H1 (cell line): ENCODE measurements at regions not wholly inside any gene's neighbourhood (a gene's known extent, or its start where the extent isn't known, plus 50 kb on each side); places are given as distances from the start of the nearest gene placed in this dataset.

Source experiments
- CTCF ChIA-PET: fragments of 300-600 bp; sonication (Branson Sonifier 250); formaldehyde crosslinking; loops from one replicate; lab custom pipeline; 2021; ENCODE audit not compliant: partially characterized antibody; lab: Charles Lee
- POLR2A ChIA-PET: fragments of 300-600 bp; sonication (Branson Sonifier 250); formaldehyde crosslinking; loops from one replicate; lab custom pipeline; 2021; ENCODE audit warnings: inconsistent platforms; ENCODE audit not compliant: partially characterized antibody; lab: Charles Lee
- DNase-seq, 2 experiments: peaks; one replicate each; pipeline versions ENCODE4 v3.0.0 to v3.0.0-alpha.2; 2010 to 2022; ENCODE audit warnings: low spot score in 2 of 2, low read depth in 1 of 2, mixed read lengths in 1 of 2
- FAIRE-seq: peaks from 2 replicates; lab custom pipeline; 2011; peaks lifted over from hg19 to GRCh38; lab: Jason Lieb, UNC
- H2AFZ ChIP-seq: 2 replicates; pipeline ENCODE4 v1.8.1; 2012; ENCODE audit warnings: low read length, inconsistent platforms
- H2AK5ac ChIP-seq: 2 replicates; pipeline ENCODE4 v1.6.1; 2013; ENCODE audit warnings: low read depth, low read length
- H2BK120ac ChIP-seq: replicated peaks from 2 replicates; pipeline ENCODE3; 2013; ENCODE audit warnings: low read depth, low read length, inconsistent platforms
- H2BK12ac ChIP-seq: 2 replicates; pipeline ENCODE4 v1.6.1; 2013; ENCODE audit warnings: low read depth, low read length
- H2BK15ac ChIP-seq: 2 replicates; pipeline ENCODE4 v1.6.1; 2013; ENCODE audit warnings: low read length
- H2BK20ac ChIP-seq: 2 replicates; pipeline ENCODE4 v1.6.1; 2013; ENCODE audit warnings: low read length
- H2BK5ac ChIP-seq: 2 replicates; pipeline ENCODE4 v1.6.1; 2013; ENCODE audit warnings: low read depth, low read length
- H3K14ac ChIP-seq: 2 replicates; pipeline ENCODE4 v1.6.1; 2013; ENCODE audit warnings: inconsistent platforms; ENCODE audit not compliant: insufficient read length
- H3K18ac ChIP-seq: 2 replicates; pipeline ENCODE4 v1.6.1; 2013; ENCODE audit warnings: low read length; ENCODE audit errors: extremely low read depth
- H3K23ac ChIP-seq: 2 replicates; pipeline ENCODE4 v1.6.1; 2013; ENCODE audit warnings: inconsistent platforms; ENCODE audit not compliant: insufficient read length
- H3K23me2 ChIP-seq: 2 replicates; pipeline ENCODE4 v1.6.1; 2013; ENCODE audit warnings: low read depth, low read length
- H3K27ac ChIP-seq: 2 replicates; pipeline ENCODE4 v1.6.1; 2011; ENCODE audit warnings: low read depth, low read length, inconsistent platforms
- H3K27me3 ChIP-seq, 4 experiments: replicated peaks in 1 of 4; 1 replicate in 1 of 4; 2 replicates in 3 of 4; pipeline versions ENCODE4 v1.6.1 to v1.8.1; 2011 to 2013; ENCODE audit warnings: low read length in 3 of 4, mild to moderate bottlenecking in 3 of 4, inconsistent platforms in 2 of 4, mixed read lengths in 2 of 4, moderate library complexity in 1 of 4; ENCODE audit not compliant: control insufficient read depth in 3 of 4, insufficient read depth in 3 of 4; ENCODE audit errors: extremely low read depth in 1 of 4
- H3K36me3 ChIP-seq, 4 experiments: 2 replicates each; pipeline versions ENCODE4 v1.6.1 to v1.8.1; 2011 to 2013; ENCODE audit warnings: mild to moderate bottlenecking in 4 of 4, low read length in 3 of 4, moderate library complexity in 2 of 4, control low read depth in 1 of 4, inconsistent platforms in 1 of 4; ENCODE audit not compliant: insufficient read depth in 4 of 4, control insufficient read depth in 2 of 4
- H3K4ac ChIP-seq: replicated peaks from 2 replicates; pipeline ENCODE3; 2013; ENCODE audit warnings: low read length, low read depth, mixed read lengths, inconsistent platforms; ENCODE audit not compliant: insufficient read length
- H3K4me1 ChIP-seq, 4 experiments: replicated peaks in 1 of 4; 1 replicate in 1 of 4; 2 replicates in 3 of 4; pipeline versions ENCODE4 v1.6.1 to v1.8.1; 2011 to 2013; ENCODE audit warnings: low read length in 3 of 4, inconsistent platforms in 2 of 4, mixed read lengths in 1 of 4; ENCODE audit not compliant: insufficient read depth in 4 of 4, control insufficient read depth in 3 of 4
- H3K4me2 ChIP-seq, 2 experiments: 2 replicates each; pipeline versions ENCODE4 v1.6.1 to v1.8.1; 2011 to 2013; ENCODE audit warnings: low read depth in 2 of 2, low read length in 2 of 2, control low read depth in 1 of 2, inconsistent platforms in 1 of 2, mild to moderate bottlenecking in 1 of 2; ENCODE audit not compliant: insufficient read depth in 1 of 2
- H3K4me3 ChIP-seq, 4 experiments: fragments of 200-600, 300-600 bp in 1 of 4; sonication (generic), shearing (Covaris generic), sonication (Bioruptor Twin) in 1 of 4; 2 replicates each; pipeline versions ENCODE4 v1.5.1 to v1.8.1; 2011 to 2016; ENCODE audit warnings: low read length in 4 of 4, low read depth in 3 of 4, control low read depth in 2 of 4, inconsistent platforms in 2 of 4, mild to moderate bottlenecking in 2 of 4, mixed read lengths in 1 of 4, moderate library complexity in 1 of 4; ENCODE audit not compliant: insufficient read depth in 2 of 4; ENCODE audit errors: extremely low read depth in 1 of 4
- H3K56ac ChIP-seq: replicated peaks from 2 replicates; pipeline ENCODE3; 2013; ENCODE audit warnings: low read depth, mild to moderate bottlenecking, mixed read lengths, low read length, inconsistent platforms; ENCODE audit not compliant: insufficient read length
- H3K79me1 ChIP-seq: 2 replicates; pipeline ENCODE4 v1.6.1; 2013; ENCODE audit warnings: low read depth, low read length, control low read depth
- H3K79me2 ChIP-seq, 2 experiments: 2 replicates each; pipeline versions ENCODE4 v1.6.1 to v1.8.1; 2012 to 2013; ENCODE audit warnings: low read length in 2 of 2, mild to moderate bottlenecking in 2 of 2, inconsistent platforms in 1 of 2; ENCODE audit not compliant: insufficient read depth in 2 of 2, control insufficient read depth in 1 of 2
- H3K9ac ChIP-seq, 4 experiments: replicated peaks in 1 of 4; 1 replicate in 1 of 4; 2 replicates in 3 of 4; pipeline versions ENCODE4 v1.6.1 to v1.8.1; 2011 to 2013; ENCODE audit warnings: low read depth in 3 of 4, low read length in 3 of 4, control low read depth in 2 of 4, mild to moderate bottlenecking in 2 of 4, moderate library complexity in 2 of 4, inconsistent platforms in 1 of 4; ENCODE audit errors: extremely low read depth in 1 of 4
- H3K9me3 ChIP-seq, 2 experiments: 2 replicates each; pipeline versions ENCODE4 v1.6.1 to v1.8.1; 2012 to 2013; ENCODE audit warnings: mild to moderate bottlenecking in 2 of 2, moderate library complexity in 2 of 2, control low read depth in 1 of 2, inconsistent platforms in 1 of 2, low read depth in 1 of 2, low read length in 1 of 2, mixed read lengths in 1 of 2; ENCODE audit not compliant: insufficient read depth in 2 of 2
- H4K20me1 ChIP-seq, 2 experiments: replicated peaks in 1 of 2; 2 replicates each; pipeline versions ENCODE3 to v1.8.1; 2011 to 2013; ENCODE audit warnings: inconsistent platforms in 2 of 2, low read length in 2 of 2, mild to moderate bottlenecking in 1 of 2; ENCODE audit not compliant: insufficient read depth in 2 of 2, control insufficient read depth in 1 of 2
- H4K5ac ChIP-seq: 2 replicates; pipeline ENCODE4 v1.6.1; 2013; ENCODE audit warnings: low read length, low read depth, mixed read lengths, inconsistent platforms; ENCODE audit not compliant: insufficient read length
- H4K8ac ChIP-seq: 2 replicates; pipeline ENCODE4 v1.8.0; 2013; ENCODE audit warnings: mild to moderate bottlenecking, moderate library complexity, low read length, inconsistent platforms; ENCODE audit not compliant: insufficient read depth; ENCODE audit errors: extremely low read depth
- H4K91ac ChIP-seq: replicated peaks from 2 replicates; pipeline ENCODE3; 2013; ENCODE audit warnings: low read length, mixed read lengths, inconsistent platforms; ENCODE audit not compliant: insufficient read length
- ATF2 ChIP-seq: IDR thresholded peaks from 2 replicates; pipeline ENCODE4 v1.6.1; 2012; ENCODE audit warnings: low read length, inconsistent platforms
- ATF3 ChIP-seq: IDR thresholded peaks from 2 replicates; pipeline ENCODE4 v1.6.1; 2011; ENCODE audit warnings: low read depth, mild to moderate bottlenecking, low read length; ENCODE audit not compliant: insufficient read depth
- CHD1 ChIP-seq: IDR thresholded peaks from 2 replicates; pipeline ENCODE4 v1.6.1; 2012; ENCODE audit warnings: low read depth, low read length, improper control_type of control experiment
- E2F6 ChIP-seq: IDR thresholded peaks from 2 replicates; pipeline ENCODE4 v1.6.1; 2012; ENCODE audit warnings: inconsistent platforms
- EP300 ChIP-seq, 2 experiments: IDR thresholded peaks; 1 replicate in 1 of 2; 2 replicates in 1 of 2; pipeline ENCODE4 v1.6.1; 2011 to 2012; ENCODE audit warnings: low read depth in 2 of 2, low read length in 2 of 2, mild to moderate bottlenecking in 2 of 2, borderline replicate concordance in 1 of 2, inconsistent platforms in 1 of 2, moderate library complexity in 1 of 2
- JUND ChIP-seq: IDR thresholded peaks from 2 replicates; pipeline ENCODE4 v1.6.1; 2011; ENCODE audit warnings: mild to moderate bottlenecking, improper control_type of control experiment, low read length
- KDM1A ChIP-seq: fragments of 200-600, 300-600 bp; sonication (generic); IDR thresholded peaks from 2 replicates; pipeline ENCODE4 v1.7.1; 2016; ENCODE audit warnings: mild to moderate bottlenecking, low read length, borderline replicate concordance
- NANOG ChIP-seq: IDR thresholded peaks from 2 replicates; pipeline ENCODE4 v1.6.1; 2011; ENCODE audit warnings: low read length, low read depth, mild to moderate bottlenecking, inconsistent platforms; ENCODE audit not compliant: insufficient read depth, poor library complexity, severe bottlenecking
- POLR2AphosphoS5 ChIP-seq: IDR thresholded peaks from 2 replicates; pipeline ENCODE4 v1.6.1; 2011; ENCODE audit warnings: low read depth, low read length
- WGBS, 2 experiments: shearing (Covaris generic) in 1 of 2; methylation state at CpG; one replicate each; pipeline versions ENCODE4 v1.1.6 to v1.1.7; 2013 to 2015; ENCODE audit warnings: low lambda C conversion rate in 2 of 2, mixed read lengths in 2 of 2, inconsistent platforms in 1 of 2, low coverage in 1 of 2, missing lambda C conversion rate in 1 of 2; ENCODE audit not compliant: insufficient replicate concordance in 2 of 2, insufficient coverage in 1 of 2, insufficient read length in 1 of 2; ENCODE audit errors: extremely low coverage in 1 of 2, missing lambda C conversion rate in 1 of 2; 5-methylcytosine and 5-hydroxymethylcytosine counted together

- CTCF ChIA-PET: interaction anchor here (0.7 to 1.7 kb wide), 2 partner anchors 11 to 21 kb away, joined by 3 to 5 read pairs; no protein-coding TSS in a partner anchor
- Histone ChIP-seq H3K79me2 (no peaks in the 10 kb centered on the region), H3K14ac (no peak overlapping the region), H4K8ac (no peak overlapping the region), H2BK120ac (no peak overlapping the region), H3K18ac (no peak overlapping the region), H3K79me1 (no peaks in the 10 kb centered on the region), H3K4ac (no peak overlapping the region), H2BK15ac (no peak overlapping the region), H4K20me1 (no peaks in the 10 kb centered on the region), H3K9me3 (no peaks in the 10 kb centered on the region), H2BK20ac (no peak overlapping the region), H3K27me3 (no peaks in the 10 kb centered on the region), H4K91ac (no peak overlapping the region), H3K4me1 (peaks cover 0 to 4% (median 1%) of the 10 kb centered on the region in 4 experiments; a peak in 2 of 7 replicates), H3K36me3 (no peaks in the 10 kb centered on the region), H3K56ac (no peak overlapping the region), H3K23ac (no peak overlapping the region), H2BK12ac (no peak overlapping the region), H3K4me3 (no peak overlapping the region), H2AFZ (no peak overlapping the region), H2BK5ac (no peak overlapping the region), H3K4me2 (no peak overlapping the region), H2AK5ac (no peak overlapping the region), H3K9ac (no peak overlapping the region), H4K5ac (no peak overlapping the region), H3K23me2 (no peaks in the 10 kb centered on the region), H3K27ac (no peak overlapping the region)
- POLR2A ChIA-PET: interaction anchor here (0.6 kb wide), 1 partner anchor 165 kb away, joined by 3 read pairs; no protein-coding TSS in a partner anchor
- DNase-seq: no peak
- no peak for FAIRE-seq
- WGBS, 2 experiments: 98% methylated on average over 3 of the region's 3 CpGs; no CpG with 5 or more reads in 1 of the 2 experiments
- TF ChIP-seq POLR2AphosphoS5: no peak
- no peak for TF ChIP-seq ATF2
- no peak for TF ChIP-seq JUND
- no peak for TF ChIP-seq E2F6
- no peak for TF ChIP-seq CHD1
- no peak for TF ChIP-seq EP300 (IDR thresholded peaks at IDR 0.05; ENCODE audit: borderline replicate concordance in 1 of 2, low read depth in 2 of 2, low read length in 2 of 2)
- TF ChIP-seq NANOG: no peak
- TF ChIP-seq ATF3: no peak
- TF ChIP-seq KDM1A: no peak
Observed at GRCh38 chr6:121593011-121593641, 157.7 kb downstream of the GJA1 start.
